Neural progenitor cell (in vitro differentiated cells): ENCODE measurements at regions not wholly inside any gene's neighbourhood (a gene's known extent, or its start where the extent isn't known, plus 50 kb on each side); places are given as distances from the start of the nearest gene placed in this dataset.

ENCODE experiments used
- CTCF ChIP-seq: fragments of 200-600 bp; sonication (generic); IDR thresholded peaks from 2 replicates; pipeline ENCODE4 v1.5.1; 2017; ENCODE audit warnings: antibody characterized with exemption, mild to moderate bottlenecking
- EZH2 ChIP-seq: fragments of 200-600 bp; sonication (generic); IDR thresholded peaks from 2 replicates; pipeline ENCODE4 v1.6.1; 2017; ENCODE audit warnings: antibody characterized with exemption, mild to moderate bottlenecking, moderate library complexity
- EZH2phosphoT487 ChIP-seq: fragments of 200-600 bp; sonication (generic); IDR thresholded peaks from 2 replicates; pipeline ENCODE4 v1.6.1; 2017; ENCODE audit warnings: antibody characterized with exemption

- TF ChIP-seq CTCF, result no peak
- no peak for TF ChIP-seq EZH2
- no peak for TF ChIP-seq EZH2phosphoT487
Measured at GRCh38 chr2:146241023-146241422, 1603.8 kb upstream of the ACVR2A start.
